Lung (tissue), 11 donors: ENCODE measurements at regions not wholly inside any gene's neighbourhood (a gene's known extent, or its start where the extent isn't known, plus 50 kb on each side); places are given as distances from the start of the nearest gene placed in this dataset.

Source experiments
- ATAC-seq: fragments of 200-7000 bp; cut with Tn5 transposase; one replicate; pipeline ENCODE4 v1.9.1; 2020; ENCODE audit warnings: moderate number of reproducible peaks; ENCODE audit not compliant: insufficient read depth, low FRiP score
- DNase-seq, 3 donors: peaks; one replicate each; pipeline ENCODE4 v3.0.0-alpha.2; 2013 to 2017
- H3K27ac ChIP-seq, 2 donors: one replicate each; pipeline ENCODE4 v1.5.1; 2013; ENCODE audit warnings: mild to moderate bottlenecking in 2 of 2, moderate library complexity in 2 of 2, control low read depth in 1 of 2, inconsistent platforms in 1 of 2, low read depth in 1 of 2, low read length in 1 of 2
- H3K27me3 ChIP-seq, 3 donors: one replicate each; pipeline ENCODE4 v1.5.1; 2013; ENCODE audit warnings: low read length in 2 of 3; ENCODE audit not compliant: control insufficient read depth in 3 of 3, insufficient read depth in 3 of 3
- H3K36me3 ChIP-seq, 4 donors: one replicate each; pipeline ENCODE4 v1.5.1; 2013; ENCODE audit warnings: low read length in 4 of 4, mild to moderate bottlenecking in 1 of 4, moderate library complexity in 1 of 4; ENCODE audit not compliant: control insufficient read depth in 4 of 4, insufficient read depth in 4 of 4
- H3K4me1 ChIP-seq, 5 donors: one replicate each; pipeline ENCODE4 v1.5.1; 2013; ENCODE audit warnings: low read length in 5 of 5, mild to moderate bottlenecking in 2 of 5, moderate library complexity in 1 of 5; ENCODE audit not compliant: control insufficient read depth in 5 of 5, insufficient read depth in 5 of 5
- H3K4me3 ChIP-seq: one replicate; pipeline ENCODE4 v1.5.1; 2013; ENCODE audit warnings: mild to moderate bottlenecking, control low read depth, moderate library complexity
- H3K9ac ChIP-seq, 2 donors: one replicate each; pipeline ENCODE4 v1.5.1; 2013; ENCODE audit warnings: low read length in 2 of 2, control low read depth in 1 of 2; ENCODE audit not compliant: insufficient read depth in 1 of 2
- H3K9me3 ChIP-seq, 4 donors: one replicate each; pipeline ENCODE4 v1.5.1; 2013; ENCODE audit warnings: low read length in 3 of 4, mild to moderate bottlenecking in 1 of 4, moderate library complexity in 1 of 4; ENCODE audit not compliant: control insufficient read depth in 4 of 4, insufficient read depth in 3 of 4
- CTCF ChIP-seq: IDR thresholded peaks from 2 replicates; pipeline ENCODE4 v1.5.1; 2012; ENCODE audit warnings: mild to moderate bottlenecking; ENCODE audit errors: control extremely low read depth, extremely low read depth
- WGBS, 2 donors: extraction: QIAGEN DNeasy Blood & Tissue Kit; methylation state at CpG; one replicate each; pipeline ENCODE4 v1.1.7; 2013; 5-methylcytosine and 5-hydroxymethylcytosine counted together
- donor health status: control.
- donor health status: control.
- donor health status: Bipolar disorder and iron deficiency.
- donor health status: healthy.
- donor health status: DM: yes; HTN: yes; CAD: no.

DNA sequence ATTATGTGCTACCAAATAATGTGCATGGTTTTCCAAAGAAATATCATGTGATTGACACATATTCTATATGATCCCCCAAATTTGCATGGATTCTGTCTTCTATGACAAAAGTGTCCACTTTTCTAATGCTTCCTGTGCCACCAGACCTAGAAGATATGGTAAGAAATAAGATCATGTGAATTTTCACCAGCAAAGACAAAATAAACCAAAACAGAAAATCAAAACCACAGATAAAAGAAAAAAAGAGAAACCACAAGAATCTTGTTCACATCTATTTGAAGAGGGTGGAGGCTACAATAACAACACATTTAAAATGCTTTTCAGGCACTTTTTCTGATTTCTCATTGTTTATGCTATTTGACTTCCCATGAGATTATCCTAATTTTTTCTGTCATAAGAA, 303.4 kb downstream of the DIPK2A start:
- no peak overlapping the region for H3K4me3 ChIP-seq
- H3K9ac ChIP-seq = no peak overlapping the region
- no peak for TF ChIP-seq CTCF
- no peak for DNase-seq
- no peak overlapping the region for H3K27ac ChIP-seq
- H3K27me3 ChIP-seq = no peaks in the 10 kb centered on the region
- H3K4me1 ChIP-seq = no peaks in the 10 kb centered on the region
- no peak for ATAC-seq
- no peaks in the 10 kb centered on the region for H3K36me3 ChIP-seq
- H3K9me3 ChIP-seq = no peaks in the 10 kb centered on the region

GRCh38 chr3:144282313-144282712, 310.7 kb downstream of the DIPK2A start:
- Histone ChIP-seq H3K27me3 (no peaks in the 10 kb centered on the region), H3K4me3 (no peak overlapping the region), H3K4me1 (no peaks in the 10 kb centered on the region), H3K9me3 (no peaks in the 10 kb centered on the region), H3K9ac (no peak overlapping the region), H3K27ac (no peak overlapping the region), H3K36me3 (no peaks in the 10 kb centered on the region)
- no peak for TF ChIP-seq CTCF
- no peak for DNase-seq
- WGBS, 2 donors = 92 to 96% methylated on average over 2 of the region's 2 CpGs
- no peak for ATAC-seq

DNA sequence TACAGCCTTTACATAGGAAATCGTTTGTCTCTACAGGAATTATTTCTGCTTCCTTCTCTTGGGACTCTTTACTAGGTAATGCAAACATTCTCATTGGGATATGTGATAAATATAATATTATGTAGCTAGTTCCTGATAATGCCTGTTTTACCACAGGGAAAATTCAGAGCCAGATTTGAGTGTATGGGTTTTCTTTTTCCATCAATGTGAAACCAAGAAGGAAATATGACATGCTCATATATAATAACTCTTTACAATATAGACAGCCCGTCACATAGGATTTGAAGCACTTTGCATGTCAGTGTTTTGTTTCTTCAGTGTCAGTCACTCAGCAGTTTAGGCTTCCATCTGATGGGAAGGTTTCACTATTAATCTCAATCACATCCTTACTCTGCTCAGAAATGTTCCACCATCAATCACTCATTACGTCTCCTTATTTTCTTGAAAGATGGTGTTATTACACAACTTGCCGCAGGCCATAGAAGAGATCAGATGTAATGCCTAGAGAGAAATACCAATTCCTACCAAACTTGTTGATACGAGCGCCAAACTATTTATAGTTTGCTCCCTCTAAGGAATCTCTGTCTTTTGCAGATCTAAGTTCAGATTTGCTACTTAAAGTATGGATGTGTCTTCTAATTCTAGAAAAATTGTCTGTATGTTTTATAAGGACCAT, 314.8 kb downstream of the DIPK2A start:
- Histone ChIP-seq H3K9ac (no peak overlapping the region), H3K4me1 (no peaks in the 10 kb centered on the region), H3K36me3 (no peaks in the 10 kb centered on the region), H3K27ac (no peak overlapping the region), H3K4me3 (no peak overlapping the region), H3K9me3 (no peaks in the 10 kb centered on the region), H3K27me3 (no peaks in the 10 kb centered on the region)
- ATAC-seq (no peak), DNase-seq (no peak)
- TF ChIP-seq CTCF = no peak
- 83 to 87% methylated on average over 6 of the region's 6 CpGs for WGBS, 2 donors

DNA sequence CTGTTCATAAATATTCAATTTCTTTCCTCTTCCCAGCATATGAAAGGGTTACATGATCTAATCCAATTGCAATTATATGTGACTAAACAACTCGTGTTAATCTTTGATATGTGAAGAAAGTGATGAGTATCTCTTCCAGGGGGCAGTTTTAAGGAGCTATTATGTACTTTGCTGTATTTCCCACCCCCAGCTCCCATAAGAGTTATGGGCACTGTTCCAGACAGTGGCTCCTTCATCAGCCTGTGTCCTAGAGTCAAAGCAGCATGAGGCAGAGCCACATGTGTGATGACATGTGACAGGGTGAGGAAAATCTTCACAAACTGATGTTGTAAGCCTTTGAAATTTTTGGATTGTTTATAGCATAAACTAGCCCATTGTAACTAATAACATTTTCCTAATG, 315.4 kb downstream of the DIPK2A start:
- Histone ChIP-seq H3K9me3 (no peaks in the 10 kb centered on the region), H3K27me3 (no peaks in the 10 kb centered on the region), H3K9ac (no peak overlapping the region), H3K27ac (no peak overlapping the region), H3K4me3 (no peak overlapping the region), H3K4me1 (no peaks in the 10 kb centered on the region), H3K36me3 (no peaks in the 10 kb centered on the region)
- DNase-seq (peak in 1 of 3 donors; percentile 18), ATAC-seq (no peak)
- WGBS, 2 donors = 50 to 56% methylated on average over 1 of the region's 1 CpG
- no peak for TF ChIP-seq CTCF
